ENCODE measurements at regions not wholly inside any gene's neighbourhood (a gene's known extent, or its start where the extent isn't known, plus 50 kb on each side); places are given as distances from the start of the nearest gene placed in this dataset.
A peak's percentile ranks its signal among the peaks of the same experiment; 100 is the strongest.
"Not testable (repeated sequence)": the region's sequence is repeated elsewhere in the genome, so short reads cannot be mapped to it uniquely, and the experiment has no call there.

- DNase-seq (ENCODE audit: low spot score) = no peak
Observed at GRCh38 chr7:52779004-52779403, 256.4 kb upstream of the POM121L12 start.

DNA sequence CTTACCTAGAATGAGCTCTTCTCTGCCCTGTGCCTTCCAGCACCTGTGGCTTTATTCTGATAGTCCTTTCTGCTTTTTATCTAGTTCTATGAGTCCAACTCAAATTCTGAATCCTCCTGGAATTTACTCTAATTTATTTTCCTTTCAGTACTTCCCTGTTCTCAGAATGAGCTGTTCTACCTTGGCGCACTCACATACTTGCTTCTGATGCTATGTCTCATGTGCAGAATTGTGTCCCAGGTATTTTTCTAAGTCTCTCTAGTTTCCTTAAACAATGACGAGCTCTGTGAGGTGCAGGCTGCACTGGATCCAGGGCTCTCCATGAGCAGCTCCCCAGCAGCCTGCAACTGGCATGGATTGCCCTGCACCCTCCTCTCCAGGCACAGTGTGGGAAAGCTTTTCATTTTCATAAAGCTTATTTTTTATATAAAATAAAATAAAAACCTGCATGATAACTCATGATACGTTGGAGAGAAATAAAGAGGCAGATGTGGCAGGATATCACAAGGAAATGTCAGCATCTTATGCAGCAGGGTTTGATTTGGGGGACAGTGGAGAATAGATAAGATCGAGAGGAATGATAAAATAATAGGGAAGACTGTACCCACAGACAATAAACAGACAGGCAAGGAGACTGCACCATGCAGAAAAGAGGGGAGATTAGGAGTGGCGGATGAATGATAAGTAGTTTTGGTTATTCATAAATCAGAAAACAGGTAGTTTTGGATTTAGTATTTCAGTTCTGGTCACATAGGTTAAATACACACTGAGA is 258.2 kb upstream of the POM121L12 start:
- DNase-seq (ENCODE audit: low spot score) = no peak

- no peak for DNase-seq (ENCODE audit: low spot score)
Observed at GRCh38 chr7:52775876-52776275, 259.6 kb upstream of the POM121L12 start.

DNA sequence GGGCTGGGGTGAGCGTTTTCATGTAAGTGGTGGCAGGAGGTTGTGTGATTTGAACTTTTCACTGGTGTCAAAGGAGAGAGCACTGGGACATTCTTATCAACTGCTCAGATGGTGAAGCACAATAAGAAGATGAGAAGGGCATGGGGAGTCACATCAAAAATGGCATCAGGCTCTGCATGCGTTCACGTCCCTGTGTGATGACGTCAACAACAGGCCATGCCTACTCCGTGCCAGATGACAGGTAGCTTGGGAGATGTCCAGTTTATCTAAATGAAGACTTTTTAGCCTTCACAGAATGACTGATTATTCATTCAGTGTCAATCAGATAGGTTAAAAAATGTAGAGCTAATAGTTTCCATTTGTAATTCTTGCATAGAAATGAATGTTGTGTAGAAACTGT is 264.3 kb upstream of the POM121L12 start:
- peak; percentile 21 for DNase-seq (ENCODE audit: low spot score)

DNA sequence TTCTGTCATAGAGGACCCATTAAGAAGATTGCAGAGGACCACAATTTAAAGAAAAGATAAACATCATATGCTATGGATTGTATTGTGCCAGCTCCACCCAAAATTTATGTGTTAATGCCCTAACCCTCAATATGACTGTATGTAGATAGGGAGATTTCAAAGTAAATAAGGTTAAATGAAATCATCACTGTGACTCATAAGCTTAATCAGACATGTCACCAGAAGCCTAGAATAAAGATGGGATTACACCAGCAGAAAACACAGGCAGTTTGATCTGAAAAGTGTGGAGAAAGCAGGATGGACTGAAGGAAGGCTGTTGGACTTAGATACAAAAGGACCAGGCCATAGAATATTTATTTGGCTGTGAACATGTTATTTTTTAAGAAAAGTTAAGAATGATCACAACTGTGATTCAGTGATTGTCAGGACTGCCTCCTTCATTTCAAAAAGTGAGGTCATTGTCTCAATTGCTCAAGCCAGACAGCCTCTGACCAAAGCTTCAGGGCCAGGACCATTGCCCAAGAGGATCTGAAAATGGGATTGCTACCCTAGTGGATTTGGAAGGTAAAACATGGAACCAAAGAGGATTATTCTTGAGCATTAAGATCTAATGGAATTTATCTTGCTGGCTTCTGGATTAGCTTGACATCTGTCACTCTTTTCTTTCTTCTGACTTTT is 270.8 kb upstream of the POM121L12 start:
- peak; percentile 27 for DNase-seq (ENCODE audit: low spot score)

- no peak for DNase-seq (ENCODE audit: low spot score)
Observed at GRCh38 chr7:52758356-52758755, 277.1 kb upstream of the POM121L12 start.

DNA sequence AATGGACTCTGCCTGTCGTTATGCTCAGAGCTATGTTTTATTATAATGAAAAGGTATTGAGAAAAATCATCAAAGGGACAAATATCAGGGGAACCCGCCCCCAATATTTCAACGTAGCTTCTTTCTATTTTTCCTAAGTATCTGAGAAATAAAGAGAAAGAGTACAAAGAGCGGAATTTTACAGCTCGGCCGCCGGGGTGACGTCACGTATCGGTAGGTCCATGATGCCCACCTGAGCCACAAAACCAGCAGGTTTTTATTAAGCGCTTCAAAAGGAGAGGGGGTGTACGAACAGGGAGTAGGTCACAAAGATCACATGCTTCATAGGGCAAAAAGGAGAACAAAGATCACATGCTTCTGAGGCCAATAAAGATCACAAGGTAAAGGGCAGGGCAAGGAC is 281.6 kb upstream of the POM121L12 start:
- DNase-seq (ENCODE audit: low spot score) = no peak

GRCh38 chr7:52752891-52753290 is 282.5 kb upstream of the POM121L12 start:
- no peak for DNase-seq (ENCODE audit: low spot score)

GRCh38 chr7:52749880-52750279 is 285.6 kb upstream of the POM121L12 start:
- DNase-seq (ENCODE audit: low spot score) = no peak

- no peak for DNase-seq (ENCODE audit: low spot score)
Observed at GRCh38 chr7:52747817-52748216, 287.6 kb upstream of the POM121L12 start.

- no peak for DNase-seq (ENCODE audit: low spot score)
Observed at GRCh38 chr7:52741670-52742290, 293.7 kb upstream of the POM121L12 start.

DNA sequence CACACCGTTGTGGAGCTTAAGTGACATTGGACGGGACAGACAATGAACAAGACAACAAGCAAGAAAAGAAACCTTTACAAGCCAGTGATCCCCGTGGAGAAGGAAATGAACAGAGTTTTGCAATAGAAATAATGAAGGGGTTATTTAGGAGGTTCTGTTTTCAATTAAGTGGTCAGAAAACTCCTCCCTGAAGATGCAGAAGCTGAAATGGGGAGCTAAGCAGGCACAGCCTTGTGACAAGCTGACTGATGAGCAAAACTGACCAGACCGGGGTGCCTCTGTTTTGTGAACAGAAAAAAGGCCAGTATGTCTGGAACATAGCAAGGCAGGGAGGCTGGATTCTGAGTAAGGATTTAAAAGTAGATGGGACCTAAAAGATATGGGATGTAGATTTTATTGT is 299.8 kb upstream of the POM121L12 start:
- DNase-seq (ENCODE audit: low spot score) = no peak

GRCh38 chr7:52728683-52729082 is 306.8 kb upstream of the POM121L12 start:
- not testable (repeated sequence) for DNase-seq (ENCODE audit: low spot score)

GRCh38 chr7:52727632-52728031 is 307.8 kb upstream of the POM121L12 start:
- no peak for DNase-seq (ENCODE audit: low spot score)

- DNase-seq (ENCODE audit: low spot score) = peak; percentile 58
Observed at GRCh38 chr7:52726986-52727385, 308.4 kb upstream of the POM121L12 start.

- peak; percentile 81 for DNase-seq (ENCODE audit: low spot score)
Observed at GRCh38 chr7:52726493-52726892, 308.9 kb upstream of the POM121L12 start.

- peak; percentile 49 for DNase-seq (ENCODE audit: low spot score)
Observed at GRCh38 chr7:52723606-52724005, 311.8 kb upstream of the POM121L12 start.

DNA sequence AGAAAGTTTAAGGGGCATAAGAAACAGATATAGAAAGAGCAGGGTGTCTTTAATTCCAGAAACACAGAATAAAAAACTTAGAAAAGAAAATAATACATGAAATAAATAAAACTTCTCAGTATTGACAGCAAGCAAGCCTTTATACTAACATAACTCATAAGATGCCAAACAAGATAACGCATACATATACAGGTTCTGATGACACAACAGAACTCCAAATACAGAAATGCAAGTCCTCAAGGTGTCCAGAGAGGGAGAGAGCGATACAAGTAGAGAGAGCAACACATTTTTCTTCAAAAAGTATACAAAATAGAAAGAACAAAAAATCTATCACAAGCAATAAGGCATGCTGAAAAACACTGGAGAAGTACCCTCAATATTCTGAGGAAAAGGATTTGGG is 314.6 kb upstream of the POM121L12 start:
- no peak for DNase-seq (ENCODE audit: low spot score)

DNA sequence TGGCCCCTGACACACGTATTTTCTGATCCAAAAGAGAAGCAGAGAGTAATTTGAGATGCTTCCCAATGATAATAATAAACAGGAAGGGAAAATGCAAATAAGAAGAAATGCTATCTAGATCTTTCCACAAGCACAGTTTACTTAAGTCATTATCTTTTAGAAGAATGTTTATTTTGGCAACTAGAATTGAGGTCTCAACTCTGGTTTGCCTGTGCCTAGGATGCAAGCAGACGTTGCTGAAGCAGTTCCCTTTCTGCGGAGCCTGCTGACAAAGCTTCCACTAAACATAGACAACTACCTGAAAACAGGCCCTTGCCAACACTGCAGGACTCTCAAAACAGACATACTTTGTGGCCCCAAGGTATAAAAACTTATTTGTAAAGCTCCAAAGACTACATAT is 315.8 kb upstream of the POM121L12 start:
- DNase-seq (ENCODE audit: low spot score) = peak; percentile 65

- peak; percentile 65 for DNase-seq (ENCODE audit: low spot score)
Observed at GRCh38 chr7:52715701-52716100, 319.7 kb upstream of the POM121L12 start.

DNA sequence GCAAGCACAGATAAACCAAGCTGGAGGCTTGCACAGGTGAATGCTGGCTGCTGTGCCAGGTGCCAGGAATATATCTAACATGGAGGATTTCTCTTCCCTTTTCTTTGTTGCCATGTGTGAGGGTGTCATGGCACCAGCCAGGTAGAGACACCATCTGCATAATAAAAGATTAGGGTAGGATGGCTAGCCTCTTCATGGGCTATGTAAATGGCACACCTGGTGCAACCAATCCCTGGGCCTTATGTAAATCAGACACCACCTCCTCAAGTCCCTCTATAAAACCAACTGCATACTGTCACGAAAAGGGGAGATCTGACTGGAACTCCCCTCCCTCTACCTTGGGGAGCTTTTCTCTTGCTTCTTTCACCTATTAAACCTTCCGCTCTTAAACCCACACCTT is 322.5 kb upstream of the POM121L12 start:
- DNase-seq (ENCODE audit: low spot score) = no peak

DNA sequence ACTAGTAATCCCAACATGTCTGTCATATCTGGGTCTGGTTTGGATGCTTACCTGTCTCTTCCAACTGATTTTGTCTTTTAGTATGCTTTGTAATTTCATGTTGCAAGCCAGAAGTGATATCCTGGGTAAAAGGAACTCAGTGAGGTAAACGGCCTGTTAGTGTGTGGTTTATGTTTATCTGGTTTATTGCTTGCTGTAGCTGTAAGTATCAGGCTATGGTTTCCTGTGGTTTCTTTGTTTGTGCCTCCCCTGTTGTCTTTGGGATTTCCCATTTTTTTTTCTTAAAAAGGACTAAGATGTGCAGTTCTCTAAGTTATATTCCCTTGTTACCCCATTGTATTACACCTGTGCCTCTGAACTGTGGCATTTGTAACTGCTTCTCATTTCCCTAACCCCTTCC is 323.5 kb upstream of the POM121L12 start:
- peak; percentile 31 for DNase-seq (ENCODE audit: low spot score)

DNA sequence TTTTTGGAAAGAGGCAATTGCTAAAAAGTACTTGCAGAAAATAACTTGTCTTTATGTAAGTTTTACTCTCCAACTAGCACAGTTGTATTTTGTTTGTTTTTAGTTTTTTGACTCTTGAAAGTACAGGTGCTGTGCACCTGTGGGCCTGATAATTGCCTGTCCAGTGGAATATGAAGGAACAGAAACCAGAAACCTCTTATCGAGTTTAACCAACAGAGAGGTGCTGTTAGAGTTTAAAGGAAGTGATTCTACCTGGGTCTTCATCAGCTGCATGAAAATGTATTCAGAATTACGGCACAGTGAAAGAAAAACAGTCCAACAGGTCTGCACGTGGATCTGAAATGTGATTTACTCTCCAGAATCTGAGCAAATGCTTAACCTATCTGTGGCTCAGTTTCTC is 326.6 kb upstream of the POM121L12 start:
- no peak for DNase-seq (ENCODE audit: low spot score)
